ENCODE measurements at regions not wholly inside any gene's neighbourhood (a gene's known extent, or its start where the extent isn't known, plus 50 kb on each side); places are given as distances from the start of the nearest gene placed in this dataset.

- in situ Hi-C loops (cut with HindIII; ENCODE audit: low pct_unique_long_range_greater_than_20kb, low sequenced_read_pairs), result no loop called here
- BruUV-seq (replicated peaks), result no TSS peak
- intact Hi-C loops (cut with micrococcal nuclease; ENCODE audit: unreplicated experiment), result no loop called here
- Histone ChIP-seq H3K4me1 (ENCODE audit: control insufficient read depth, insufficient read depth, low read length) (no peaks in the 10 kb centered on the region), H3K27me3 (ENCODE audit: control insufficient read depth, insufficient read depth, low read length) (no peaks in the 10 kb centered on the region), H3K4me3 (ENCODE audit: low read depth in 2 of 2, low read length in 2 of 2) (no peak overlapping the region), H3K9me3 (ENCODE audit: control insufficient read depth, insufficient read depth, low read depth, low read length) (no peaks in the 10 kb centered on the region), H3K36me3 (ENCODE audit: control insufficient read depth, insufficient read depth, low read length) (no peaks in the 10 kb centered on the region), H3K27ac (ENCODE audit: low read length) (no peak overlapping the region)
- CTCF ChIA-PET, result no interaction called here
- DNase-seq (ENCODE audit: low read depth, low spot score) (no peak), ATAC-seq (no peak)
- TF ChIP-seq CTCF (IDR thresholded peaks at IDR 0.05) (no peak), POLR2AphosphoS5 (IDR thresholded peaks at IDR 0.05; ENCODE audit: low read depth, low read length) (no peak), SIN3A (IDR thresholded peaks at IDR 0.05; ENCODE audit: borderline replicate concordance, insufficient read depth, low read depth, low read length) (no peak), TCF7L2 (IDR thresholded peaks at IDR 0.05; ENCODE audit: low read depth, low read length) (no peak)
- TF ChIP-seq, protein P1, sequence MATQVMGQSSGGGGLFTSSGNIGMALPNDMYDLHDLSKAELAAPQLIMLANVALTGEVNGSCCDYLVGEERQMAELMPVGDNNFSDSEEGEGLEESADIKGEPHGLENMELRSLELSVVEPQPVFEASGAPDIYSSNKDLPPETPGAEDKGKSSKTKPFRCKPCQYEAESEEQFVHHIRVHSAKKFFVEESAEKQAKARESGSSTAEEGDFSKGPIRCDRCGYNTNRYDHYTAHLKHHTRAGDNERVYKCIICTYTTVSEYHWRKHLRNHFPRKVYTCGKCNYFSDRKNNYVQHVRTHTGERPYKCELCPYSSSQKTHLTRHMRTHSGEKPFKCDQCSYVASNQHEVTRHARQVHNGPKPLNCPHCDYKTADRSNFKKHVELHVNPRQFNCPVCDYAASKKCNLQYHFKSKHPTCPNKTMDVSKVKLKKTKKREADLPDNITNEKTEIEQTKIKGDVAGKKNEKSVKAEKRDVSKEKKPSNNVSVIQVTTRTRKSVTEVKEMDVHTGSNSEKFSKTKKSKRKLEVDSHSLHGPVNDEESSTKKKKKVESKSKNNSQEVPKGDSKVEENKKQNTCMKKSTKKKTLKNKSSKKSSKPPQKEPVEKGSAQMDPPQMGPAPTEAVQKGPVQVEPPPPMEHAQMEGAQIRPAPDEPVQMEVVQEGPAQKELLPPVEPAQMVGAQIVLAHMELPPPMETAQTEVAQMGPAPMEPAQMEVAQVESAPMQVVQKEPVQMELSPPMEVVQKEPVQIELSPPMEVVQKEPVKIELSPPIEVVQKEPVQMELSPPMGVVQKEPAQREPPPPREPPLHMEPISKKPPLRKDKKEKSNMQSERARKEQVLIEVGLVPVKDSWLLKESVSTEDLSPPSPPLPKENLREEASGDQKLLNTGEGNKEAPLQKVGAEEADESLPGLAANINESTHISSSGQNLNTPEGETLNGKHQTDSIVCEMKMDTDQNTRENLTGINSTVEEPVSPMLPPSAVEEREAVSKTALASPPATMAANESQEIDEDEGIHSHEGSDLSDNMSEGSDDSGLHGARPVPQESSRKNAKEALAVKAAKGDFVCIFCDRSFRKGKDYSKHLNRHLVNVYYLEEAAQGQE (IDR thresholded peaks at IDR 0.05; ENCODE audit: insufficient read depth in 1 of 2, low read depth in 2 of 2, low read length in 1 of 2), result no peak
- POLR2A ChIA-PET, result no interaction called here
Observed at GRCh38 chr10:105468759-105469158, 827.7 kb downstream of the SORCS3 start.

DNA sequence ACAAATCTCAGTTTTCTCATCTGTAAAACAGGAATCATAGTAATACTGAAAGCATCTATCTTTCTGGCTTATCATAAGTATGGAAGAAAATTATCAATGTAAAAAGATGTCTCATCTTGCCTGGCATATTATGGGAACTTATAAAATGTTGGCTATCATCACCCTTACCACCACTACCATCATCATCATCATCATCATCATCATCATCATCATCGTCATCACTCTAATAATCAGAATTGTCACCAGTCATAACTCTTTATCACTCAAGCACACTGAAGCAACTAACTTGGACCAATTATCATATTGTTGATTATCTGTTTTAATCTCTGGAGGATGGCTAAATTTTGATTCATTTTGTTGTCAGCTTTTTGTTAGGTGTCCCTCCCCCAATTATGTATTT is 825.4 kb downstream of the SORCS3 start:
- Histone ChIP-seq H3K4me1 (ENCODE audit: control insufficient read depth, insufficient read depth, low read length) (no peaks in the 10 kb centered on the region), H3K4me3 (ENCODE audit: low read depth in 2 of 2, low read length in 2 of 2) (no peak overlapping the region), H3K27ac (ENCODE audit: low read length) (no peak overlapping the region), H3K36me3 (ENCODE audit: control insufficient read depth, insufficient read depth, low read length) (no peaks in the 10 kb centered on the region), H3K9me3 (ENCODE audit: control insufficient read depth, insufficient read depth, low read depth, low read length) (no peaks in the 10 kb centered on the region), H3K27me3 (ENCODE audit: control insufficient read depth, insufficient read depth, low read length) (no peaks in the 10 kb centered on the region)
- no peak for DNase-seq (ENCODE audit: low read depth, low spot score)
- intact Hi-C loops (cut with micrococcal nuclease; ENCODE audit: unreplicated experiment) (no loop called here), in situ Hi-C loops (cut with HindIII; ENCODE audit: low pct_unique_long_range_greater_than_20kb, low sequenced_read_pairs) (no loop called here)
- no TSS peak for BruUV-seq (replicated peaks)
- ChIA-PET CTCF (no interaction called here), POLR2A (no interaction called here)
- TF ChIP-seq SIN3A (IDR thresholded peaks at IDR 0.05; ENCODE audit: borderline replicate concordance, insufficient read depth, low read depth, low read length) (no peak), TCF7L2 (IDR thresholded peaks at IDR 0.05; ENCODE audit: low read depth, low read length) (no peak), POLR2AphosphoS5 (IDR thresholded peaks at IDR 0.05; ENCODE audit: low read depth, low read length) (no peak), CTCF (IDR thresholded peaks at IDR 0.05) (no peak)
- TF ChIP-seq, protein P1 (IDR thresholded peaks at IDR 0.05; ENCODE audit: insufficient read depth in 1 of 2, low read depth in 2 of 2, low read length in 1 of 2), result no peak
- no peak for ATAC-seq

Data from Panc1 (cell line).